Activated naive CD8-positive, alpha-beta T cell treated with anti-CD3 and anti-CD28 coated beads, Interleukin-2, amount 50 U/mL, for 24 hours (primary cell): ENCODE measurements at regions not wholly inside any gene's neighbourhood (a gene's known extent, or its start where the extent isn't known, plus 50 kb on each side); places are given as distances from the start of the nearest gene placed in this dataset.
A peak's percentile ranks its signal among the peaks of the same experiment; 100 is the strongest.

ENCODE experiments used
- ATAC-seq: fragments of 150-1000 bp; cut with Tn5 transposase; one replicate; pipeline ENCODE4 v1.10.0; 2021
- DNase-seq: peaks from one replicate; pipeline ENCODE4 v3.0.0; 2021
- H3K27ac Mint-ChIP-seq: one replicate; pipeline ENCODE4 v1.8.0; 2021; ENCODE audit warnings: mild to moderate bottlenecking, mixed read lengths
- H3K27me3 Mint-ChIP-seq: one replicate; pipeline ENCODE4 v1.8.0; 2021; ENCODE audit warnings: mixed read lengths
- H3K36me3 Mint-ChIP-seq: one replicate; pipeline ENCODE4 v1.8.0; 2021; ENCODE audit warnings: low read depth, mixed read lengths
- H3K4me1 Mint-ChIP-seq: one replicate; pipeline ENCODE4 v1.8.0; 2021; ENCODE audit warnings: mixed read lengths
- H3K4me3 Mint-ChIP-seq: one replicate; pipeline ENCODE4 v1.8.0; 2021; ENCODE audit warnings: mild to moderate bottlenecking, moderate library complexity, mixed read lengths
- H3K9me3 Mint-ChIP-seq: one replicate; pipeline ENCODE4 v1.8.0; 2021; ENCODE audit warnings: mixed read lengths

DNA sequence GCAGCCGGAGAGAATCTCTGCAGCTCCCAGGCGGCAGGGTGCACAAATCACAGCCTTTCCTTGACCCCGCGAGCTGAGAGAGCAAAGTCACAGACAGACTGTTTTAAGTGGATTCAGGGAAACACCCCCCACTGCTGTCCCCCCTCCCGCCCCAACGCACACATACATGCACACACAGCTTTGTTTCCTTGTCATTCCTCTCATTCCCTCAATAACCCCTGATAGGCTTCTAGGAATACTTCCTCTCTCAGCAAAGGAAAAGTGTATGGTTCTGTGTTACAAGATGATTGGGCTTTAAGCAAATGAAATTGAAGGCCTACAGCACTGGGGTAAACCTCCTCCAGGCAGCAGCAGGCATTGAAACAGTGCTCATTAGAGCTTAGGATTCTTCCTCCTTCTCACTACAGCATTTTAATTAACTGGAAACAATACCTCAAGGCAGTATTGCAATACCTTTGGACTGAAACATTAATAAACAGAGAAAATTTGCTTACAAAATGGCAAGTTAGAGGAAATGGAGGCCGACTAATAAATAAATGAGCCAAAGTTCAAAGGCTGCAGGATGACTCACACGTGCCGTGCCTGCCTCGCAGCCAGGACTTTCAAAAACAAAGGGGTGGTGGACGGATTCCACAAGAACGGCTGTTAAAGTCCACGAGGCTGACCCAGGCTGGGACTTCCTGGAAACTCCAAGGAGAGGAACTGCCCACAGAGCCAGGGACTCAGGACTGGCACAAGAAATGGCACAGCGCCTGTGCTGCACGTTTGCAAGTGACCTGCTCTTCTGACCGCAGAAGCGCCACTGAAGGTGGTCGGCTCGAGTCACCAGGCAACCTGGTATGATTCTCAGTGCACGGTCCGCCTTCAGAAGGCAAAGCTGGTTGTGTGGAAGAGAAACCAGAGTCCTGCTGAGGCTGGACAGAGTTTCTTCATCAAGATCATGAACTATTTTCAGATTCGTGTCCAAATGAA, 236.2 kb downstream of the SYK start:
- Mint-ChIP-seq H3K36me3 (peaks cover 4% of the 10 kb centered on the region), H3K27ac (peak overlapping the region; percentile 85), H3K4me1 (peaks cover 61% of the 10 kb centered on the region), H3K4me3 (peak overlapping the region; percentile 58), H3K9me3 (no peaks in the 10 kb centered on the region), H3K27me3 (peaks cover 3% of the 10 kb centered on the region)
- ATAC-seq (no peak), DNase-seq (peak; percentile 37)

DNA sequence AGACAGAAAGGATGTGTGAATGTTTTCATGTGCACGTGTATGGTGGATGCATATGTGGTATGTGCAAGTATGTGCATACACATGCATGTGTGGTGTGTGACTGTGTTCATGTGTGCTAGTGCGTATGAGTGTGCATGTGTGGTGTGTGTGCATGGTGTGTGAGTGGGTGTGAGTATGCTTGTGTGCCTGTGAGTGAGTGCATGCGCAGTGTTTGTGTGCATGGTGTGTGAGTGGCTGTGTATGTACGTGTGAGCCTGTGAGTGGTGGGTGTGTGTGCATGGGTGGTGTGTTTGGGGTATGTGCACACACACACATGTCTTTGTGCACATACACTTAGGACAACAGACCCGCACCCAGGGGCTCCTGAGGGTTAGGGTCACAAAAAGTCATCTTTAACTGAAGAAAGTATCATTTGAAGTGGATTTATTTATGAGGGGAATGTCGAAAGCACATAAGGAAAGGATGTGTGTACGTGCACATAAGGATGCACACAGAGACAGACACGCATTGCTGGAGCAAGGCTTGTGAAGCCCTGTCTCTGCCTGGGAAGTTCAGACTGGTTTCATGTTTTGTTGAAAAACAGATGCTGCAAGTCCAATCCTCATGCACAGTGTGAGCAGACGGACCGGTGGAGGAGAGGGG, 237.0 kb downstream of the SYK start:
- Mint-ChIP-seq H3K27me3 (peaks cover 7% of the 10 kb centered on the region), H3K27ac (peak overlapping the region; percentile 85), H3K4me1 (peaks cover 64% of the 10 kb centered on the region), H3K9me3 (no peaks in the 10 kb centered on the region), H3K4me3 (peak overlapping the region; percentile 22), H3K36me3 (peaks cover 4% of the 10 kb centered on the region)
- DNase-seq (no peak), ATAC-seq (no peak)

DNA sequence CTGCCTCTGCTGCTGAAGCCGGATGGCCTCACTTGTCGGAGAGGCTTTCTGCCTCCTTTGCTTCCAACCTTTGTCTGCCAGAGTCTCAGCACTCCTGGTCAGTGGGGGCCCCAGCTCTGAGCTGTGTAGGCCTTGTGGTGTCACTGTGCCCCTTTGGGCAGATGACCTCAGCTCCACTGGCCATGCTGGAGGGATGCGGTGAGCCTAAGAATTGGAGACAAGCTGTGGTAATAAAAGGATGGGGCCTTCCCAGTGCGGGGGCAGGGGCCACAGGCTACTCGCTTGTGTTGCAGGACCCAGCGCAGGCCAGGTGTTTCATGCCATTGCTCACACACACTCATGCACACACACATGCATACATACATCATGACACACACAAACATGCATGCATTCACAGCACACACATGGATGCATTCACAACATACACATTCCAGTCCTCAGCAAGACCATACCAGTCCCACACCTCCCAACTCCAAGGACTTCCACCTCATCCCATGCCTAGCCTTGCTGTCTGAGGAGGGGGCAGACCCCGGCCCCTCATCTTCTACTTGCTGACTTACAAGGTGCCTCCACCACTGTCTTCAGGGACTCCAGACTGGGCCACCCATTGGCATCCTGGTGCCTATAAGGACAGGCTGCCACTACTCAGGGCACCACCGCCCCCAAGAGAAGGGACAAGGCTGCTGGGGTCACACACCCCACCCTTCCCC, 237.7 kb downstream of the SYK start:
- no peak overlapping the region for H3K4me3 Mint-ChIP-seq
- DNase-seq = no peak
- no peak for ATAC-seq
- peaks cover 70% of the 10 kb centered on the region for H3K4me1 Mint-ChIP-seq
- H3K27ac Mint-ChIP-seq = no peak overlapping the region
- H3K27me3 Mint-ChIP-seq = peaks cover 7% of the 10 kb centered on the region
- H3K36me3 Mint-ChIP-seq = peaks cover 4% of the 10 kb centered on the region
- H3K9me3 Mint-ChIP-seq = no peaks in the 10 kb centered on the region

DNA sequence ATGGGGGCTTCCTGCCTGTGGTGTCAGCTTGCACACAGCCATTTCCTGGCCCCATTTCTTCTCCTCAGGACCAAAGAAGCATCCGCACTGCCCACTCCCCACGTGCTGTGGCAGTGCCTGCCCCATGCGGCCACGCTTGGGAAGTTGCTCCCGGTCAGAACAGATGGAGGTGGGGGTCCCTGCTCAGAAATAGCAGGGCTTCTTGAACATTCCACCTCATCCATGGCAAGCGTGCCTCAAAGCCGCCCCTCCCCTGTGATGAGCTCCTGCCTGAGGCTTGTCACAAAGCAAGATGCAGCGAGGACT, 238.2 kb downstream of the SYK start:
- H3K4me1 Mint-ChIP-seq = peaks cover 71% of the 10 kb centered on the region
- no peaks in the 10 kb centered on the region for H3K9me3 Mint-ChIP-seq
- ATAC-seq (no peak), DNase-seq (no peak)
- H3K36me3 Mint-ChIP-seq = peaks cover 4% of the 10 kb centered on the region
- H3K27me3 Mint-ChIP-seq = peaks cover 9% of the 10 kb centered on the region
- no peak overlapping the region for H3K4me3 Mint-ChIP-seq
- no peak overlapping the region for H3K27ac Mint-ChIP-seq

DNA sequence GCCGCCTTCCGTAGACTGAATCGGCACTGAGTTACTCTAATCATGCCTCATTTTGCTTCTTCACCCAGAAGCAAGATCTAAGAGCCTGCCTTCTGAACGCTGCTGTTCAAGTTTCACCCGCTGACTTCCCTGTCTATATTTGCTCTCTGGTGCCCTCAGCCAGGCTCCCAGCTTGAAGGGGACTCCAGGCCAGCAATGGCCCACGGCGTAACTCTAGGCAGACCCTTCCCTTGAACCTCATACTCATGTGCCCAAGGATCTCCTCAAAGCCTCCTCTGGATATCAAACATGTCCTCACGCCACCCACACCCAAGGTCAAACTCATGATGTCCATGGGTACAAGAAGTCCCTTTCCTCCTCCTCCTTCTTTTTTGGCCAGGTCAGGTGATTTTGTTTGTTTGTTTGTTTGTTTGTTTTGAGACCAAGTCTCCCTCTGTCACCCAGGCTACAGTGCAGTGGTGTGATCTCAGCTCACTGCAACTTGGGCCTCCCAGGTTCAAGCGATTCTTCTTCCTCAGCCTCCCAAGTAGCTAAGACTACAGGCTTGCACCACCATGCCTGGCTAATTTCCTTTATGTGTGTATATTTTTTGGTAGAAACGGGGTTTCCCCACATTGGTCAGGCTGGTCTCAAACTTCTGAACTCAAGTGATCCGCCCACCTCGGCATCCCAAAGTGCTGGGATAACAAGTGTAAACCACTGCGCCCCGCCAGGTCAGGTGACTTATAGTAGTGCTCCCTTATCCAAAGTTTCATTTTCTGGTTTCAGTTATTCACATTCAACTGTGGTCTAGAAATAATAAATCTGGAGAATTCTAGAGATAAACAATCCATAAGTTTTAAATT, 239.0 kb downstream of the SYK start:
- peaks cover 13% of the 10 kb centered on the region for H3K27me3 Mint-ChIP-seq
- ATAC-seq (no peak), DNase-seq (peak; percentile 26)
- H3K4me1 Mint-ChIP-seq = peaks cover 72% of the 10 kb centered on the region
- peaks cover 4% of the 10 kb centered on the region for H3K36me3 Mint-ChIP-seq
- no peaks in the 10 kb centered on the region for H3K9me3 Mint-ChIP-seq
- H3K27ac Mint-ChIP-seq = peak overlapping the region; percentile 44
- no peak overlapping the region for H3K4me3 Mint-ChIP-seq

DNA sequence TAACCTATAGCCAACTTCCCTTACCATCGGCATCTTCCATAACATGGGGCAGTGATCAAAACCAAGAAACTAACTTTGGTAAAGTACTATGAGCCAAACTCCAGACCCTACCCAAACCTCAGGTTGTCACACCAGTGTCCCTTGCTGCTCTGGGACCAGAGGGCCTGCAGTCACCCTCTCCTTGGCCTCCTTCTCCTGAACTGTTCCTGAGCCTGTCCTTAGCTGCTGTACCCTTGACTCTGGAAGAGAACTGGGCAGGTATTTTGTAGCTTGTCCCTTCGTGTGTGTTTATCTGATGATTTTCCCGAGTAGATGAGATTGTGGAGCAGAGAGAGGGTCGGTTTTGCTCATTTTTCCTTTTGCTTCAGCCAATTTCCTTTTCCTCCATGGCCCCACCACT, 240.4 kb downstream of the SYK start:
- peaks cover 69% of the 10 kb centered on the region for H3K4me1 Mint-ChIP-seq
- no peak for ATAC-seq
- H3K27me3 Mint-ChIP-seq = peaks cover 10% of the 10 kb centered on the region
- no peak for DNase-seq
- H3K9me3 Mint-ChIP-seq = no peaks in the 10 kb centered on the region
- peaks cover 4% of the 10 kb centered on the region for H3K36me3 Mint-ChIP-seq
- H3K4me3 Mint-ChIP-seq = no peak overlapping the region
- no peak overlapping the region for H3K27ac Mint-ChIP-seq

DNA sequence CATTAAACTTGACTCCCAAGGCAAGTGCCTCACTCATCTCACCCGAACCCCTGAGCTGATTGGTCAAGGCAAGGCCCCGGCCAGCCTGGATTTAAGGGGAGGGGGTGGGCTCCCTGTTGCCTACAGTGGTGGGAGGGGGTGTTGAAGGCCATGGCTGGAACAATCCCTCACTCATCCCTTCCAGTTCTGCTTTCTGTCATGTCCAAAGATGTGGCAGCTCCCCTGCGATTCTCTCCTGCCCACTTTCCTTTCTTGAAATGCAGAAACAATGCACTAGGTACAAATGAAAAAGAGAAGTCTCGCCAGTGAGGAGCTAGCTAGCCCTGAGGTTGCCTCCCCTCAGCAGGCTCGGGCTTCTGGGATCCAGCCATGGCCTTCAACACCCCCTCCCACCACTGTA, 240.9 kb downstream of the SYK start:
- no peak overlapping the region for H3K27ac Mint-ChIP-seq
- DNase-seq = no peak
- H3K9me3 Mint-ChIP-seq = peaks cover 3% of the 10 kb centered on the region
- no peak overlapping the region for H3K4me3 Mint-ChIP-seq
- peaks cover 10% of the 10 kb centered on the region for H3K27me3 Mint-ChIP-seq
- peaks cover 69% of the 10 kb centered on the region for H3K4me1 Mint-ChIP-seq
- ATAC-seq = no peak
- peaks cover 4% of the 10 kb centered on the region for H3K36me3 Mint-ChIP-seq

DNA sequence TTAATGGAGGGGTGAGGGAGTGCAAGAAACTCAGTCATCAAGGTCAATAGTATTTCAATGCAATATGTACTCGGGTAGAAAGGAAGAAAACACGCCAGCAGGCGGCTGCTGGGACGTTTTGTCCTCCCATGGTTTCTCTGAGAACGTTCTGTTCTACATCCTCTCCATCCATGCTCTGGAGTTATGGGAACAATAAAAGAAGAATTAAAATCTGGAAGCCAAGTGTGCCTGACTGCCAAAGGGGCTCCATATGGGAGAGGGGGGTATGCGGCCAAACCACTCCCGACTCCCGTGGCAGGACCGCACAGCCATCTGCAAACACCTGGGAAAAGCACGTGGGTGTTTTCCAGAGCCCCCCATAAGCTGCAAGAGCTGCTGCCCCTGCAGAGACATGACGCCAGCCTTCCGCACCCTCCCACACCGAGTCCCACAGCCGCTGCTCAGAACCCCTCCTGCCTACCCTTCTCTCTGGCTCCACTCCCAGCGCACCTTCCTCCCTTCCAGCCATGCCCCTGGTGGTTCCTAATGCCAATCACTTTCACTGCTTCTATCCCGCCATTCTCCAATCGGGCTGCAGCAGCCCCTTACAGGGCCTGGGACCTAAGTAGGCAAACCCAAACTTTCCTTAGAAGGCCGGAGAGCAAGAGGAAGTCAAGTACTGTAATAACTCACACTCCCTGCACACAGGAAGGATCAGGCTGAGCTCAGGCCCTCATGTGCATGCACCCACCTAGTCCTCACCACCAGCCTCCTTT, 241.6 kb downstream of the SYK start:
- ATAC-seq = no peak
- Mint-ChIP-seq H3K36me3 (peaks cover 4% of the 10 kb centered on the region), H3K27ac (no peak overlapping the region), H3K4me1 (peaks cover 69% of the 10 kb centered on the region), H3K4me3 (no peak overlapping the region), H3K27me3 (peaks cover 10% of the 10 kb centered on the region), H3K9me3 (peaks cover 3% of the 10 kb centered on the region)
- DNase-seq = no peak

DNA sequence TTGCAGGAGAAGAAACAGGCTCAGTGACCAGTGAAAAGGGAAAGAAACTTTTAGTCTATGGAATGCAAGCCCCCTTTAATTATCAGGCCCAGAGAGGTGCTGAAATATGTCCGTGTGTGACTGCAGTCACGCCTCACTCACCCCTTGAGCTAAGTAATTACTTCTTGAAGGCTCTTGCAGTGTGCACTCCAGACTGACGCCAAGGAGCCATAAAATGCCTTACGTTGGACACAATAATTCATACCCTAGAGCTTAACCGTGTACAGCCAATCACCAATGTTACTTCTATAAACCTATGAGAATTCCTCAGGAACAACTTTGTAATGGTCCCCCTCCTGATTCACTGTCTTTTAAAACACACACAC, 242.2 kb downstream of the SYK start:
- DNase-seq = no peak
- peaks cover 69% of the 10 kb centered on the region for H3K4me1 Mint-ChIP-seq
- no peak for ATAC-seq
- no peak overlapping the region for H3K4me3 Mint-ChIP-seq
- no peak overlapping the region for H3K27ac Mint-ChIP-seq
- H3K36me3 Mint-ChIP-seq = peaks cover 4% of the 10 kb centered on the region
- H3K27me3 Mint-ChIP-seq = peaks cover 10% of the 10 kb centered on the region
- peaks cover 3% of the 10 kb centered on the region for H3K9me3 Mint-ChIP-seq

DNA sequence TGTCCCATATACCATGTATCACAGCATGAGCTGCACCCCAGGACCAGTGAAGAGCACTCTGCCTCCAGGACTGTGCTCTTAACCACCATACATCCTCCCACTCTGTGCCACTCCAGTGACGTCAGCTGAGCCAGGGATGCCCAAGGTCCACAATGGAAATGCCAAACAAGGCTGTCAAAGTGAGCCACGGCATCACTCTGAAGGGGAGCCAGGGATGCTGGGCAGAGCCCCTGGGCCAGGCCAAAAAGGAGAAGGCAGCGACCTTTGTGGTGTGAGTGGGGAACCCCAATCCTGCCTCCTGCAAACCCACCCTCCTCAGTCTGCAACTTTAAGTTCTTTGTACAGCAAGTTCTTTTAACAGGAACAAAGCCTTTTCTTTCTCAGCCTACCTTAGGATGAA, 242.7 kb downstream of the SYK start:
- H3K27ac Mint-ChIP-seq = no peak overlapping the region
- H3K36me3 Mint-ChIP-seq = peaks cover 4% of the 10 kb centered on the region
- H3K9me3 Mint-ChIP-seq = peaks cover 3% of the 10 kb centered on the region
- H3K4me1 Mint-ChIP-seq = peaks cover 73% of the 10 kb centered on the region
- no peak overlapping the region for H3K4me3 Mint-ChIP-seq
- peaks cover 10% of the 10 kb centered on the region for H3K27me3 Mint-ChIP-seq
- ATAC-seq (peak; percentile 33), DNase-seq (peak; percentile 34)

DNA sequence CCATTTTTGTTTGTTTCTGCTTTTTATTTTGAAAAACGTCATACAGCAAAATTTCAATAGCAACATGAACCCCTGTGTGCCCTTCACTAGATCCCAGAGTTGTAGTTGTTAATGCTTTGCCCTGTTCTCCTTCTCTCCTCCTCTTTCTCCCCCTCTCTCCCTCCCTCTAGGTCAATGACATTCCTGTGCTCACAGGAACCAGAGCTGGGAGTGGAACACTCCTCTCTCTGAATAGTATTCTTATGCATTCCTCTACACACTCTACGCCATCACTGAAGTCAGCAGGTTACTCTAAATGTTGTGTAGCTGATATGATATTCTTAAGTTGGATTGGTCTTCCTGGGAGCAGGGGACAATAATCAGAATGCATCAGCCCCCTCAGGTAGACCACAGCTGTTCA, 243.4 kb downstream of the SYK start:
- Mint-ChIP-seq H3K9me3 (peaks cover 3% of the 10 kb centered on the region), H3K4me1 (peaks cover 74% of the 10 kb centered on the region), H3K36me3 (peaks cover 4% of the 10 kb centered on the region), H3K4me3 (no peak overlapping the region), H3K27me3 (peaks cover 12% of the 10 kb centered on the region), H3K27ac (peak overlapping the region; percentile 28)
- ATAC-seq (no peak), DNase-seq (no peak)

DNA sequence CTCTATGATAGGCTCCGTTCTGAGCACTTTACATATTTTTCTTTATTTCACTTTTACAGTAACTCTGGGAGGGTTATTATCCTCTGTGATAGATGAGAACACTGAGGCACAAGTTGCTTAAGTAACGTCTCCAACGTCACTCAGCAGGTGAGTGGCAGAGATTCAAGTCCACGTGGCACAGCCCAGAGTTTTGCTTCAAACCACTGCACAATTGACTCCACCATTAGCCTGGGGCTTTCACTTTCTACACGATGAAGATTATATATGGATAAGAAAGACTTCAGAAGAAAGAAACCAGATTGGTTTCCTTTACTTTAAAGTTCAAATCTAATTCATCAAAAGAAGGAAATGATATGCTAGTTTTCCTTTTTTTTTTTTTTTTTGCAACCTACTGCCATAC, 245.9 kb downstream of the SYK start:
- Mint-ChIP-seq H3K4me1 (peaks cover 83% of the 10 kb centered on the region), H3K27me3 (peaks cover 12% of the 10 kb centered on the region), H3K9me3 (peaks cover 9% of the 10 kb centered on the region), H3K27ac (peak overlapping the region; percentile 98), H3K36me3 (peaks cover 1% of the 10 kb centered on the region), H3K4me3 (peak overlapping the region; percentile 70)
- DNase-seq = peak; percentile 55
- ATAC-seq = peak; percentile 83

DNA sequence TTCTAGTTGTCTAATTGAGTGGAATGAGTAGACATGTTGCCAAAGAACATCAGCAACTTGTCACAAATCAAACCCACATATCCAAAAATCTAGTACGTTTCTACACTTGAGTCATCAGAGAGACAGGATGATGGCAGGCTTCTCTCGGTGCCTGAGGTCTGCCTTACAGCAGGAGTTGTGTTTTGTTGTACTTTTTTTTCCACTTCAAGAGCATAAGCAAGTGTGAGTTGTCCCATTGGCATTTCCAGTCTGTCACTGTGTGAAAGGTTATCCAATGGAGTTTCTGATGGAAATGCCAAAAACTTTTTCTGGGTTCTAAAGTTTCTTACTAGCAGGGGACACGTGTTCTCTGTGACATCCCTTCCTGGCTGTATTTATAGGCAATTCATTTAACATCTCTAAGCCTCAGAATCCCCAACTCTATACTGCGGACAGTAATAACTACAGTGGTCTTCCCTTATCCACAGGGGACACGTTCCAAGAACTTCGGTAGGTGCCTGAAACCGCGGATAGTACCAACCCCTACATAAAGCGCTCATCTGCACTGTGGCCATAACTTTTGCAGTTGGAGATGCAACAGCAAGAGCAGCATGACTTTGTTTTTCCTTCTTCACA, 246.5 kb downstream of the SYK start:
- Mint-ChIP-seq H3K9me3 (peaks cover 15% of the 10 kb centered on the region), H3K27ac (peak overlapping the region; percentile 98), H3K27me3 (peaks cover 12% of the 10 kb centered on the region), H3K4me1 (peaks cover 88% of the 10 kb centered on the region), H3K36me3 (peaks cover 1% of the 10 kb centered on the region), H3K4me3 (peak overlapping the region; percentile 70)
- DNase-seq (peak; percentile 38), ATAC-seq (peak; percentile 85)
